BLaER1 (cell line): ENCODE measurements at regions not wholly inside any gene's neighbourhood (a gene's known extent, or its start where the extent isn't known, plus 50 kb on each side); places are given as distances from the start of the nearest gene placed in this dataset.
"Not testable (repeated sequence)": the region's sequence is repeated elsewhere in the genome, so short reads cannot be mapped to it uniquely, and the experiment has no call there.

Experiments used
- H3K27ac ChIP-seq: shearing (Covaris generic); formaldehyde crosslinking; 2 replicates; pipeline ENCODE4 v1.8.1; 2022
- H3K27me3 ChIP-seq: shearing (Covaris generic); formaldehyde crosslinking; 2 replicates; pipeline ENCODE4 v1.8.1; 2022
- H3K36me3 ChIP-seq: shearing (Covaris generic); formaldehyde crosslinking; 2 replicates; pipeline ENCODE4 v1.8.1; 2022
- H3K4me1 ChIP-seq: shearing (Covaris generic); formaldehyde crosslinking; 2 replicates; pipeline ENCODE4 v1.8.1; 2022
- H3K4me2 ChIP-seq: shearing (Covaris generic); formaldehyde crosslinking; 2 replicates; pipeline ENCODE4 v1.8.1; 2022
- H3K4me3 ChIP-seq: shearing (Covaris generic); formaldehyde crosslinking; 2 replicates; pipeline ENCODE4 v1.8.1; 2022
- H3K9ac ChIP-seq: shearing (Covaris generic); formaldehyde crosslinking; 2 replicates; pipeline ENCODE4 v1.8.1; 2022
- H3K9me3 ChIP-seq: shearing (Covaris generic); formaldehyde crosslinking; 2 replicates; pipeline ENCODE4 v1.8.1; 2022
- H4K20me1 ChIP-seq: shearing (Covaris generic); formaldehyde crosslinking; 2 replicates; pipeline ENCODE4 v1.8.1; 2022
- Cebpa-rat ChIP-seq: shearing (Covaris generic); IDR thresholded peaks from 2 replicates; pipeline ENCODE4 v1.8.1; 2022

GRCh38 chr6:86822747-86823146, 114.6 kb upstream of the HTR1E start:
- no peaks in the 10 kb centered on the region for H3K4me1 ChIP-seq
- no peaks in the 10 kb centered on the region for H3K36me3 ChIP-seq
- H3K4me2 ChIP-seq, result no peak overlapping the region
- no peaks in the 10 kb centered on the region for H4K20me1 ChIP-seq
- H3K4me3 ChIP-seq, result no peak overlapping the region
- H3K9me3 ChIP-seq, result no peaks in the 10 kb centered on the region
- H3K27ac ChIP-seq, result no peak overlapping the region
- no peaks in the 10 kb centered on the region for H3K27me3 ChIP-seq
- H3K9ac ChIP-seq, result no peak overlapping the region
- TF ChIP-seq Cebpa-rat, result no peak

- no peak for TF ChIP-seq Cebpa-rat
- no peaks in the 10 kb centered on the region for H3K27me3 ChIP-seq
These were observed 116.6 kb upstream of the HTR1E start for GRCh38 chr6:86820750-86821149.

GRCh38 chr6:86793649-86794048, 143.7 kb upstream of the HTR1E start:
- H3K27ac ChIP-seq, result no peak overlapping the region
- H3K36me3 ChIP-seq, result no peaks in the 10 kb centered on the region
- no peaks in the 10 kb centered on the region for H3K9me3 ChIP-seq
- no peak for TF ChIP-seq Cebpa-rat
- H3K4me3 ChIP-seq, result no peak overlapping the region
- no peaks in the 10 kb centered on the region for H4K20me1 ChIP-seq
- H3K9ac ChIP-seq, result no peak overlapping the region
- no peaks in the 10 kb centered on the region for H3K4me1 ChIP-seq
- no peak overlapping the region for H3K4me2 ChIP-seq
- H3K27me3 ChIP-seq, result no peaks in the 10 kb centered on the region

More at GRCh38 chr6:86820750-86821149, 116.6 kb upstream of the HTR1E start:
- Histone ChIP-seq H3K9me3 (no peaks in the 10 kb centered on the region), H3K36me3 (no peaks in the 10 kb centered on the region), H3K4me1 (no peaks in the 10 kb centered on the region), H3K4me2 (no peak overlapping the region), H3K4me3 (no peak overlapping the region), H3K27ac (no peak overlapping the region), H4K20me1 (no peaks in the 10 kb centered on the region), H3K9ac (no peak overlapping the region)

GRCh38 chr6:86791476-86791875, 145.9 kb upstream of the HTR1E start:
- no peaks in the 10 kb centered on the region for H3K4me1 ChIP-seq
- H3K9me3 ChIP-seq, result no peaks in the 10 kb centered on the region
- H3K9ac ChIP-seq, result no peak overlapping the region
- no peaks in the 10 kb centered on the region for H3K36me3 ChIP-seq
- H3K27me3 ChIP-seq, result no peaks in the 10 kb centered on the region
- H3K27ac ChIP-seq, result no peak overlapping the region
- no peak for TF ChIP-seq Cebpa-rat
- H3K4me2 ChIP-seq, result no peak overlapping the region
- H4K20me1 ChIP-seq, result no peaks in the 10 kb centered on the region
- H3K4me3 ChIP-seq, result no peak overlapping the region

GRCh38 chr6:86789779-86790411, 147.4 kb upstream of the HTR1E start:
- Histone ChIP-seq H3K9ac (no peak overlapping the region), H3K9me3 (no peaks in the 10 kb centered on the region), H3K4me2 (no peak overlapping the region), H3K36me3 (no peaks in the 10 kb centered on the region), H3K4me1 (no peaks in the 10 kb centered on the region), H3K4me3 (no peak overlapping the region), H3K27ac (no peak overlapping the region), H3K27me3 (no peaks in the 10 kb centered on the region), H4K20me1 (no peaks in the 10 kb centered on the region)
- TF ChIP-seq Cebpa-rat, result no peak

GRCh38 chr6:86782328-86782727, 155.0 kb upstream of the HTR1E start:
- no peaks in the 10 kb centered on the region for H3K9me3 ChIP-seq
- H3K27ac ChIP-seq, result no peak overlapping the region
- H3K36me3 ChIP-seq, result no peaks in the 10 kb centered on the region
- no peak for TF ChIP-seq Cebpa-rat
- H3K4me2 ChIP-seq, result no peak overlapping the region
- H3K4me3 ChIP-seq, result no peak overlapping the region
- H3K27me3 ChIP-seq, result no peaks in the 10 kb centered on the region
- H4K20me1 ChIP-seq, result no peaks in the 10 kb centered on the region
- H3K4me1 ChIP-seq, result no peaks in the 10 kb centered on the region
- no peak overlapping the region for H3K9ac ChIP-seq

- Histone ChIP-seq H3K4me1 (no peaks in the 10 kb centered on the region), H3K4me2 (no peak overlapping the region), H3K27me3 (no peaks in the 10 kb centered on the region), H3K36me3 (no peaks in the 10 kb centered on the region), H4K20me1 (no peaks in the 10 kb centered on the region), H3K27ac (no peak overlapping the region), H3K4me3 (no peak overlapping the region), H3K9me3 (no peaks in the 10 kb centered on the region), H3K9ac (no peak overlapping the region)
- no peak for TF ChIP-seq Cebpa-rat
These were observed 156.4 kb upstream of the HTR1E start for GRCh38 chr6:86780923-86781322.

- no peaks in the 10 kb centered on the region for H3K9me3 ChIP-seq
- H3K9ac ChIP-seq, result no peak overlapping the region
- no peaks in the 10 kb centered on the region for H4K20me1 ChIP-seq
- no peak overlapping the region for H3K4me2 ChIP-seq
- H3K36me3 ChIP-seq, result no peaks in the 10 kb centered on the region
- no peaks in the 10 kb centered on the region for H3K4me1 ChIP-seq
- H3K27ac ChIP-seq, result no peak overlapping the region
- H3K27me3 ChIP-seq, result no peaks in the 10 kb centered on the region
- no peak for TF ChIP-seq Cebpa-rat
- H3K4me3 ChIP-seq, result no peak overlapping the region
These were observed 161.4 kb upstream of the HTR1E start for GRCh38 chr6:86775893-86776292.

- Histone ChIP-seq H3K9ac (no peak overlapping the region), H3K4me3 (no peak overlapping the region), H3K9me3 (peaks cover 7% of the 10 kb centered on the region), H4K20me1 (no peaks in the 10 kb centered on the region), H3K27me3 (no peaks in the 10 kb centered on the region), H3K27ac (no peak overlapping the region), H3K4me2 (no peak overlapping the region), H3K4me1 (no peaks in the 10 kb centered on the region), H3K36me3 (no peaks in the 10 kb centered on the region)
- no peak for TF ChIP-seq Cebpa-rat
These were observed 172.1 kb upstream of the HTR1E start for GRCh38 chr6:86765211-86765610.

GRCh38 chr6:86759953-86760352, 177.4 kb upstream of the HTR1E start:
- not testable (repeated sequence) for H3K4me2 ChIP-seq, H3K9ac ChIP-seq, H3K4me3 ChIP-seq, H3K4me1 ChIP-seq, H3K36me3 ChIP-seq, H3K27ac ChIP-seq, H3K27me3 ChIP-seq, H4K20me1 ChIP-seq
- peaks cover 17% of the 10 kb centered on the region for H3K9me3 ChIP-seq

GRCh38 chr6:86756640-86757229, 180.6 kb upstream of the HTR1E start:
- no peak for TF ChIP-seq Cebpa-rat
- H3K27ac ChIP-seq, result no peak overlapping the region

More at GRCh38 chr6:86756640-86757229, 180.6 kb upstream of the HTR1E start:
- H3K36me3 ChIP-seq, result no peaks in the 10 kb centered on the region
- no peaks in the 10 kb centered on the region for H3K4me1 ChIP-seq
- H3K4me2 ChIP-seq, result no peak overlapping the region
- H3K4me3 ChIP-seq, result no peak overlapping the region
- no peaks in the 10 kb centered on the region for H3K27me3 ChIP-seq
- H4K20me1 ChIP-seq, result no peaks in the 10 kb centered on the region
- no peak overlapping the region for H3K9ac ChIP-seq
- H3K9me3 ChIP-seq, result peaks cover 17% of the 10 kb centered on the region
